Uterus (tissue), 3 donors: ENCODE measurements at regions not wholly inside any gene's neighbourhood (a gene's known extent, or its start where the extent isn't known, plus 50 kb on each side); places are given as distances from the start of the nearest gene placed in this dataset.

Experiments
- DNase-seq, 2 donors: peaks; one replicate each; pipeline ENCODE4 v3.0.0-alpha.2; 2019 to 2020
- H3K27ac ChIP-seq, 2 donors: fragments of 200-600 bp; sonication (generic); 1 replicate in 1 of 2; 2 replicates in 1 of 2; pipeline ENCODE4 v1.5.1; 2016 to 2018
- H3K27me3 ChIP-seq, 2 donors: fragments of 200-600 bp; sonication (generic); one replicate each; pipeline ENCODE4 v1.5.1; 2018 to 2019; ENCODE audit warnings: control low read depth in 1 of 2
- H3K36me3 ChIP-seq, 2 donors: fragments of 200-600 bp; sonication (generic); one replicate each; pipeline ENCODE4 v1.5.1; 2019; ENCODE audit warnings: control low read depth in 1 of 2
- H3K4me1 ChIP-seq, 2 donors: fragments of 200-600 bp; sonication (generic); one replicate each; pipeline ENCODE4 v1.5.1; 2018 to 2019; ENCODE audit warnings: control low read depth in 1 of 2
- H3K4me3 ChIP-seq, 2 donors: fragments of 200-600 bp; sonication (generic); 1 replicate in 1 of 2; 2 replicates in 1 of 2; pipeline ENCODE4 v1.5.1; 2018 to 2019; ENCODE audit warnings: mild to moderate bottlenecking in 1 of 2
- H3K9me3 ChIP-seq, 2 donors: fragments of 200-600 bp; sonication (generic); one replicate each; pipeline ENCODE4 v1.5.1; 2019; ENCODE audit warnings: control low read depth in 1 of 2
- CTCF ChIP-seq, 4 experiments: fragments of 200-600 bp in 2 of 4; fragments of 450-650 bp in 2 of 4; sonication (generic) in 2 of 4; IDR thresholded peaks; one replicate each; pipeline ENCODE4 v1.5.1; 2016 to 2019; ENCODE audit warnings: antibody characterized with exemption in 4 of 4, mild to moderate bottlenecking in 2 of 4, moderate library complexity in 1 of 4
- POLR2A ChIP-seq, 2 donors: fragments of 450-650 bp; IDR thresholded peaks; one replicate each; pipeline ENCODE4 v1.6.1; 2016; ENCODE audit warnings: antibody characterized with exemption in 2 of 2, mild to moderate bottlenecking in 1 of 2, moderate library complexity in 1 of 2
- intact Hi-C: fragments of 100-400 bp; cut with DNase I; formaldehyde crosslinking; loops from one replicate; pipeline ENCODE4 v1.15.1; 2023; ENCODE audit warnings: low total_unique reads
- donor health status: DM: yes; HTN: yes; CAD: no.

- Histone ChIP-seq H3K4me1 (no peaks in the 10 kb centered on the region), H3K27ac (no peak overlapping the region), H3K4me3 (no peak overlapping the region), H3K27me3 (no peaks in the 10 kb centered on the region), H3K36me3 (no peaks in the 10 kb centered on the region), H3K9me3 (no peaks in the 10 kb centered on the region)
- TF ChIP-seq POLR2A (IDR thresholded peaks at IDR 0.05) (no peak), CTCF (IDR thresholded peaks at IDR 0.05) (no peak)
- intact Hi-C loops: no loop called here
- DNase-seq: no peak
These were observed 126.4 kb downstream of the PJA1 start for GRCh38 chrX:69038816-69039215.

- Histone ChIP-seq H3K27ac (no peak overlapping the region), H3K9me3 (no peaks in the 10 kb centered on the region), H3K27me3 (no peaks in the 10 kb centered on the region), H3K4me1 (no peaks in the 10 kb centered on the region), H3K36me3 (no peaks in the 10 kb centered on the region), H3K4me3 (no peak overlapping the region)
- intact Hi-C loops: no loop called here
- no peak for DNase-seq
- no peak for TF ChIP-seq CTCF (IDR thresholded peaks at IDR 0.05)
- TF ChIP-seq POLR2A (IDR thresholded peaks at IDR 0.05): no peak
These were observed 127.1 kb downstream of the PJA1 start for GRCh38 chrX:69038188-69038587.

GRCh38 chrX:69037786-69038185 is 127.5 kb downstream of the PJA1 start:
- intact Hi-C loops: no loop called here
- no peaks in the 10 kb centered on the region for H3K36me3 ChIP-seq
- TF ChIP-seq CTCF (IDR thresholded peaks at IDR 0.05) (no peak), POLR2A (IDR thresholded peaks at IDR 0.05) (no peak)
- no peak overlapping the region for H3K27ac ChIP-seq
- H3K9me3 ChIP-seq: no peaks in the 10 kb centered on the region
- H3K4me3 ChIP-seq: no peak overlapping the region
- no peak for DNase-seq
- no peaks in the 10 kb centered on the region for H3K4me1 ChIP-seq
- H3K27me3 ChIP-seq: no peaks in the 10 kb centered on the region

GRCh38 chrX:69036674-69037573 is 128.3 kb downstream of the PJA1 start:
- TF ChIP-seq CTCF (IDR thresholded peaks at IDR 0.05): no peak
- no peak for TF ChIP-seq POLR2A (IDR thresholded peaks at IDR 0.05)
- intact Hi-C loops: no loop called here
- no peak for DNase-seq

GRCh38 chrX:69034451-69034850 is 130.8 kb downstream of the PJA1 start:
- H3K9me3 ChIP-seq: no peaks in the 10 kb centered on the region
- H3K36me3 ChIP-seq: no peaks in the 10 kb centered on the region
- intact Hi-C loops: no loop called here
- H3K27ac ChIP-seq: no peak overlapping the region
- no peak for TF ChIP-seq POLR2A (IDR thresholded peaks at IDR 0.05)
- TF ChIP-seq CTCF (IDR thresholded peaks at IDR 0.05): no peak
- no peaks in the 10 kb centered on the region for H3K27me3 ChIP-seq
- DNase-seq: no peak
- no peak overlapping the region for H3K4me3 ChIP-seq
- H3K4me1 ChIP-seq: no peaks in the 10 kb centered on the region

More at GRCh38 chrX:69036674-69037573, 128.3 kb downstream of the PJA1 start:
- no peaks in the 10 kb centered on the region for H3K4me1 ChIP-seq
- H3K4me3 ChIP-seq: no peak overlapping the region
- H3K27me3 ChIP-seq: no peaks in the 10 kb centered on the region
- H3K9me3 ChIP-seq: no peaks in the 10 kb centered on the region
- H3K36me3 ChIP-seq: no peaks in the 10 kb centered on the region
- H3K27ac ChIP-seq: no peak overlapping the region
